GM19467 (cell line): ENCODE measurements at regions not wholly inside any gene's neighbourhood (a gene's known extent, or its start where the extent isn't known, plus 50 kb on each side); places are given as distances from the start of the nearest gene placed in this dataset.
A peak's percentile ranks its signal among the peaks of the same experiment; 100 is the strongest.
"Not testable (repeated sequence)": the region's sequence is repeated elsewhere in the genome, so short reads cannot be mapped to it uniquely, and the experiment has no call there.

ENCODE experiments used
- ATAC-seq: cut with Tn5 transposase; IDR thresholded peaks from one replicate; pipeline ENCODE4 v1.9.1; 2021; ENCODE audit warnings: mild to moderate bottlenecking, moderate library complexity; ENCODE audit not compliant: unreplicated experiment

GRCh38 chr7:17044396-17044795 is 162.6 kb upstream of the AGR3 start:
- ATAC-seq: no peak

GRCh38 chr7:17044861-17045260 is 163.1 kb upstream of the AGR3 start:
- no peak for ATAC-seq

GRCh38 chr7:17046259-17046658 is 164.5 kb upstream of the AGR3 start:
- no peak for ATAC-seq

GRCh38 chr7:17046666-17047065 is 164.9 kb upstream of the AGR3 start:
- no peak for ATAC-seq

- not testable (repeated sequence) for ATAC-seq
Measured at GRCh38 chr7:17053164-17053563, 171.4 kb upstream of the AGR3 start.

- ATAC-seq: no peak
Measured at GRCh38 chr7:17054206-17054605, 172.4 kb upstream of the AGR3 start.

GRCh38 chr7:17054836-17055235 is 173.1 kb upstream of the AGR3 start:
- no peak for ATAC-seq

GRCh38 chr7:17055596-17055995 is 173.8 kb upstream of the AGR3 start:
- no peak for ATAC-seq

GRCh38 chr7:17056491-17057142 is 174.8 kb upstream of the AGR3 start:
- ATAC-seq: no peak

- no peak for ATAC-seq
Measured at GRCh38 chr7:17057143-17057509, 175.3 kb upstream of the AGR3 start.

- ATAC-seq: no peak
Measured at GRCh38 chr7:17058568-17058967, 176.8 kb upstream of the AGR3 start.

GRCh38 chr7:17060051-17060450 is 178.3 kb upstream of the AGR3 start:
- ATAC-seq: no peak

- no peak for ATAC-seq
Measured at GRCh38 chr7:17061443-17061842, 179.7 kb upstream of the AGR3 start.

- no peak for ATAC-seq
Measured at GRCh38 chr7:17062151-17063044, 180.6 kb upstream of the AGR3 start.

- ATAC-seq: no peak
Measured at GRCh38 chr7:17063045-17063383, 181.2 kb upstream of the AGR3 start.

GRCh38 chr7:17067691-17068090 is 185.9 kb upstream of the AGR3 start:
- ATAC-seq: no peak

GRCh38 chr7:17069146-17069545 is 187.4 kb upstream of the AGR3 start:
- no peak for ATAC-seq

GRCh38 chr7:17070231-17070708 is 188.5 kb upstream of the AGR3 start:
- no peak for ATAC-seq

- peak; percentile 62 for ATAC-seq
Measured at GRCh38 chr7:17071866-17072265, 190.1 kb upstream of the AGR3 start.

- ATAC-seq: no peak
Measured at GRCh38 chr7:17075601-17076255, 193.9 kb upstream of the AGR3 start.

GRCh38 chr7:17078298-17078697 is 196.5 kb upstream of the AGR3 start:
- no peak for ATAC-seq
